Fibroblast of pulmonary artery (primary cell): ENCODE measurements at regions not wholly inside any gene's neighbourhood (a gene's known extent, or its start where the extent isn't known, plus 50 kb on each side); places are given as distances from the start of the nearest gene placed in this dataset.
A peak's percentile ranks its signal among the peaks of the same experiment; 100 is the strongest.

ENCODE experiments used
- DNase-seq: peaks from one replicate; pipeline ENCODE4 v3.0.0-alpha.2; 2010; ENCODE audit warnings: low read depth
- H3K4me3 ChIP-seq: replicated peaks from 2 replicates; pipeline ENCODE4 v1.5.1; 2011; ENCODE audit warnings: low read depth, mild to moderate bottlenecking, control low read depth, low read length, moderate library complexity
- CTCF ChIP-seq: IDR thresholded peaks from 2 replicates; pipeline ENCODE4 v1.5.1; 2011; ENCODE audit warnings: mild to moderate bottlenecking, control low read depth, low read length, inconsistent platforms; ENCODE audit errors: missing control alignments

- H3K4me3 ChIP-seq = no peak overlapping the region
- TF ChIP-seq CTCF = peak; percentile 67
- DNase-seq = peak; percentile 90
Observed at GRCh38 chr5:148733601-148734438, 79.5 kb upstream of the HTR4 start.

GRCh38 chr5:148734518-148734917 is 80.2 kb upstream of the HTR4 start:
- no peak for TF ChIP-seq CTCF
- no peak overlapping the region for H3K4me3 ChIP-seq
- DNase-seq = no peak

- no peak for DNase-seq
- TF ChIP-seq CTCF = no peak
- no peak overlapping the region for H3K4me3 ChIP-seq
Observed at GRCh38 chr5:148735301-148735835, 81.0 kb upstream of the HTR4 start.

- no peak overlapping the region for H3K4me3 ChIP-seq
- DNase-seq = no peak
- no peak for TF ChIP-seq CTCF
Observed at GRCh38 chr5:148739023-148739422, 84.7 kb upstream of the HTR4 start.

GRCh38 chr5:148739524-148739923 is 85.2 kb upstream of the HTR4 start:
- TF ChIP-seq CTCF = no peak
- no peak overlapping the region for H3K4me3 ChIP-seq
- DNase-seq = no peak

GRCh38 chr5:148740079-148740858 is 85.9 kb upstream of the HTR4 start:
- DNase-seq = no peak
- no peak overlapping the region for H3K4me3 ChIP-seq
- no peak for TF ChIP-seq CTCF
